Aorta (tissue), 5 donors: ENCODE measurements at regions not wholly inside any gene's neighbourhood (a gene's known extent, or its start where the extent isn't known, plus 50 kb on each side); places are given as distances from the start of the nearest gene placed in this dataset.
"Not testable (repeated sequence)": the region's sequence is repeated elsewhere in the genome, so short reads cannot be mapped to it uniquely, and the experiment has no call there.

Experiments
- ATAC-seq: fragments of 200-7000 bp; cut with Tn5 transposase; one replicate; pipeline ENCODE4 v1.9.1; 2022; ENCODE audit warnings: moderate library complexity; ENCODE audit not compliant: low FRiP score
- DNase-seq, 2 donors: peaks; one replicate each; pipeline ENCODE4 v3.0.0-alpha.2; 2020
- H3K27ac ChIP-seq, 2 donors: one replicate each; pipeline ENCODE4 v1.5.1; 2013; ENCODE audit warnings: low read length in 2 of 2, mild to moderate bottlenecking in 2 of 2, moderate library complexity in 2 of 2, control low read depth in 1 of 2, inconsistent platforms in 1 of 2, low read depth in 1 of 2
- H3K27me3 ChIP-seq, 2 donors: one replicate each; pipeline ENCODE4 v1.6.1; 2013; ENCODE audit warnings: control low read depth in 1 of 2, low read length in 1 of 2, mild to moderate bottlenecking in 1 of 2, moderate library complexity in 1 of 2; ENCODE audit not compliant: insufficient read depth in 2 of 2, control insufficient read depth in 1 of 2
- H3K36me3 ChIP-seq, 2 donors: one replicate each; pipeline ENCODE4 v1.6.1; 2013; ENCODE audit warnings: control low read depth in 1 of 2, low read length in 1 of 2, mild to moderate bottlenecking in 1 of 2; ENCODE audit not compliant: insufficient read depth in 2 of 2, control insufficient read depth in 1 of 2
- H3K4me1 ChIP-seq, 2 donors: one replicate each; pipeline ENCODE4 v1.6.1; 2013; ENCODE audit warnings: low read length in 2 of 2, control low read depth in 1 of 2, mild to moderate bottlenecking in 1 of 2, moderate library complexity in 1 of 2; ENCODE audit not compliant: insufficient read depth in 2 of 2, control insufficient read depth in 1 of 2
- H3K4me3 ChIP-seq, 2 donors: one replicate each; pipeline ENCODE4 v1.5.1; 2013; ENCODE audit warnings: low read length in 2 of 2, control low read depth in 1 of 2, mild to moderate bottlenecking in 1 of 2
- H3K9me3 ChIP-seq: one replicate; pipeline ENCODE4 v1.6.1; 2013; ENCODE audit warnings: mild to moderate bottlenecking, low read length; ENCODE audit not compliant: control insufficient read depth
- WGBS, 2 donors: extraction: QIAGEN DNeasy Blood & Tissue Kit; methylation state at CpG; one replicate each; pipeline ENCODE4 v1.1.7; 2013; 5-methylcytosine and 5-hydroxymethylcytosine counted together
- intact Hi-C, 2 donors: fragments of 100-400 bp; cut with DNase I; formaldehyde crosslinking; loops; one replicate each; pipeline versions ENCODE4 v1.14.2 to v1.15.0; 2022
- donor health status: healthy with polysubstance abuse.
- donor health status: Bipolar disorder and iron deficiency.
- donor health status: DM: no; HTN: no; CAD: no.
- donor health status: DM: no; HTN: no; CAD: no.
- donor health status: DM: yes; HTN: yes; CAD: no.

GRCh38 chr12:114026805-114027204 lies 60.7 kb upstream of the RBM19 start:
- Histone ChIP-seq H3K27ac (no peak overlapping the region), H3K9me3 (peaks cover 3% of the 10 kb centered on the region), H3K27me3 (peaks cover 0 to 1% of the 10 kb centered on the region in 2 donors), H3K4me1 (no peaks in the 10 kb centered on the region), H3K36me3 (no peaks in the 10 kb centered on the region), H3K4me3 (no peak overlapping the region)
- DNase-seq (no peak), ATAC-seq (no peak)
- 84 to 90% methylated on average over 4 of the region's 4 CpGs for WGBS, 2 donors
- intact Hi-C loops = no loop called here

GRCh38 chr12:114025935-114026334 lies 59.8 kb upstream of the RBM19 start:
- H3K27me3 ChIP-seq = no peaks in the 10 kb centered on the region
- no peak for ATAC-seq
- intact Hi-C loops = no loop called here
- no peak overlapping the region for H3K27ac ChIP-seq
- no peaks in the 10 kb centered on the region for H3K4me1 ChIP-seq
- DNase-seq = no peak
- H3K4me3 ChIP-seq = no peak overlapping the region
- WGBS, 2 donors = 23 to 33% methylated on average over 3 of the region's 3 CpGs
- no peaks in the 10 kb centered on the region for H3K36me3 ChIP-seq
- peaks cover 2% of the 10 kb centered on the region for H3K9me3 ChIP-seq

- H3K4me1 ChIP-seq, H3K27ac ChIP-seq, H3K36me3 ChIP-seq, ATAC-seq, H3K27me3 ChIP-seq, intact Hi-C loops, DNase-seq, H3K9me3 ChIP-seq, H3K4me3 ChIP-seq: not testable (repeated sequence)
- 77 to 87% methylated on average over 5 of the region's 5 CpGs for WGBS, 2 donors
Measured at GRCh38 chr12:114022081-114022480, 56.0 kb upstream of the RBM19 start.

- DNase-seq (no peak), ATAC-seq (no peak)
- Histone ChIP-seq H3K4me1 (no peaks in the 10 kb centered on the region), H3K27ac (no peak overlapping the region), H3K9me3 (no peaks in the 10 kb centered on the region), H3K36me3 (no peaks in the 10 kb centered on the region), H3K4me3 (no peak overlapping the region), H3K27me3 (no peaks in the 10 kb centered on the region)
- intact Hi-C loops = no loop called here
- WGBS, 2 donors = 7 to 9% methylated on average over 1 of the region's 1 CpG
Measured at GRCh38 chr12:114018669-114019068, 52.5 kb upstream of the RBM19 start.
